GM21526 (cell line): ENCODE measurements at regions not wholly inside any gene's neighbourhood (a gene's known extent, or its start where the extent isn't known, plus 50 kb on each side); places are given as distances from the start of the nearest gene placed in this dataset.
"Not testable (repeated sequence)": the region's sequence is repeated elsewhere in the genome, so short reads cannot be mapped to it uniquely, and the experiment has no call there.

Experiments used
- ATAC-seq: cut with Tn5 transposase; IDR thresholded peaks from one replicate; pipeline ENCODE4 v1.9.1; 2021; ENCODE audit warnings: moderate library complexity; ENCODE audit not compliant: unreplicated experiment, low FRiP score

DNA sequence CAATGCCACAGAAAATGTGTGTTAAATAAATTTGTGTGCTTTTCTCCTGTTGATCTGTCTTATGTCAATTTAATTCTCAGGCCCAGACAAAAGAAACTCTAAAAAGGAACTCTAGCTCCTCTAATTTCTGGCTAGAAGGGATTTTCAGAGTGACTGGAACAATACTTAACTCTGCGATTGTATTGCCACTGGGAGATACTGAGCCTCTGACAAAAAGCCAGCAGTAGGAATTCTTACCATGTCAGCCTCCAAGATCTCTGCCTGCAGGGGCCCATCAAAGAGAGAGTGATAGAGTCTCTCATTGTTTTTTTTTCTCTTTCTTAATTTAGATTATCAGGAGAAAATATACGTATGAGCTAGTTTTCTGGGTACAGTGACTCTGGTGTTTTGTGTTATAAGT is 1165.7 kb downstream of the BRINP3 start:
- no peak for ATAC-seq

DNA sequence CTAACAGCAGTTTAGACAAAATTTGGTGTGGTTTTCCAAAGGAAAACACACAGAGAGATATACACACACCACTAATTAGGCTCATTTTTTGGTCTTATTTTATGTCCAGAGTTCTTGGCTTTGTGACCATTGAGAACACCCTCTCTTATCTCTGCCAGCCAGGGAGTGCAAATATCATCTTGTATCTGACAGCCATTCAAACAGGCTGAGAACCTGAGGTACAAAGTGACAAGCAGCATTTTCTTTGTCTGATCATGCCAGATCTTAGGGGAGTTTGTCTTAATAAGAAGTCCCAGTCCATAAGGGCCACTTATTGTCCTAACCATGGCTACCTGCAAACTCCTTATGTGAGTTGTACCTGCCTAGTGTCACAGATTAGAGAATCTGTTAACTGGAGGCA is 1165.2 kb downstream of the BRINP3 start:
- no peak for ATAC-seq

DNA sequence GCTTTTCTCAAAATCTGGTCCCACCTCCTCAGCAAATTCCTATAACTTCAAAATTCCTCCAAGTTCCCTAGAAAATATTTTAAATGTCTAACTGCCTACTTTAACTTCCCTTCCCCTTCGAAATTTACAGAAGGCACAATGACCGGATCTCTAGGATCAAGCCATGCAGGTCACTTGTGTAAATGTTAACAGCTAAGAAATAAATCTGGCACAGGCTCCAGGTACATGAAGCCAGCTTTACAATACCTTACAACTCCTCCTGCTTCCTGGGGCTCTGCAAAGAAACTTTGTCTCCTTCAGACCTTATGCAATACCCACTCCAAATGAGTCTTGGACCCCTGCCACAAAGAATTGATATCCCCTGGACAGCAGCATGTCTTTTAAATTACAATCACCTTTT is 1164.2 kb downstream of the BRINP3 start:
- no peak for ATAC-seq

DNA sequence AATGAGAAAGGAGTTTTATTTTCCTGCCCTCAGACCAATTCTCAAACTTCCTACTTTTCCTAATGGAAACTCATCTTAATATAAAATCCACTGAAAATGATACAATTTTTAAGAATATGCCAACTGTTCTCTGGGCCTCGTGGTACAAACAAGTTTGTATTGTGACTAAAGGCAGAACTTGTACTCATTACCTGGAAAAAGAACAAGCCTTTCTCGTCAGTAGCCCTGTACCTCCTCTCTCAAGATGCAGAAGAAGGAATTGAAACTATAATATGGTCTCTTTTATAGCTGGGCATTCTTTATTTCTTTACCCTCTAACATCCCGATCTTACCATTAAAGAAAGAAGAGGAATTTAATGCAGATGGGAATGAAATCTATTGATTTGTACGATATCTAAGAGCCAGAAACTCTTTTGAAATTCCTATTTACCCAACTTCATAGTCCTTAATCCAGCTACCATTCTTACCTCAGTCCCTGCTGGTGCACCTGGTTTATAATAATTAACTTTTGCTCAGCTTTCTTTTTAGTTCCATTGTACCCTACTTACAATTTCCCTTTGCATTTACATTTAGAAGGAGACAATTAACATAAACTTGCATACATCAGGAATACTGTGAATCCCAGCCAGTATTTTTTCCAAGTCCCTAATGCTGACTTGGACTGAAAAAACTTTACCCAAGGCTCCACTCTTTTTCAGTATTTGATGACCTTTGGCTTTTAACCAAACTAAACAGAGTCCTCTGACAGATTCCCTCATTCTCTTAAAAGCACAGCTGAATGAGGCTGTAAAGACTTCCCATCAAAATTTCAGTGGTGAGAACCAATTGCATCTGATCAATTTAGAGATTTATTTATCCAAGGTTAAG is 1162.4 kb downstream of the BRINP3 start:
- ATAC-seq = no peak

DNA sequence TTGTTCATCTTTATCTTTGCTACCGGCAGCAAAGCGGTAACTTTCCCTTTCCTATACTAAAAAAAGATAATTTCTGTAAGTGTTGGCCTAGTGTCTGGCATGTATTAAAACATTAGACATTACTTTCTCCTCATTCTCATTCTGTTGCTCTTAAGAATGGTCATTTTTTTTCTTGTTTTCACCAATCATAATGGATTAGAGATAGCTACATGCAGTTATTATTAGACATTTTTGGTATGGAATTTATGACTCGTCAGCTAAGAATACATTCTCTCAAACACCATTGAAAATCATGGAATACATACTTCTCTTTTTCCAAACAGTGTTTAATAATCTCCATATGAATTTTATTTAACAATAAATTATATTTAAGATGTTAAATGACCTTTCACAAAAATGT is 1154.6 kb downstream of the BRINP3 start:
- ATAC-seq = no peak

DNA sequence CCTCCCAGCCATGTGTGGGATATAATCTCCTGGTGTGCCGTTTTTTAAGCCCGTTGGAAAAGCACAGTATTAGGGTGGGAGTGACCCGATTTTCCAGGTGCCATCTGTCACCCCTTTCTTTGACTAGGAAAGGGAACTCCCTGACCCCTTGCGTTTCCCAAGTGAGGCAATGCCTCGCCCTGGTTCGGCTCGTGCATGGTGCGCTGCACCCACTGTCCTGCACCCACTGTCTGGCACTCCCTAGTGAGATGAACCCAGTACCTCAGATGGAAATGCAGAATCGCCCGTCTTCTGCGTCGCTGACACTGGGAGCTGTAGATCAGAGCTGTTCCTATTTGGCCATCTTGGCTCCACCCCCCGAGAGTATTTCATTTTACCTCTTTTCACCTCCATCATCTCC is 1146.6 kb downstream of the BRINP3 start:
- ATAC-seq = not testable (repeated sequence)

DNA sequence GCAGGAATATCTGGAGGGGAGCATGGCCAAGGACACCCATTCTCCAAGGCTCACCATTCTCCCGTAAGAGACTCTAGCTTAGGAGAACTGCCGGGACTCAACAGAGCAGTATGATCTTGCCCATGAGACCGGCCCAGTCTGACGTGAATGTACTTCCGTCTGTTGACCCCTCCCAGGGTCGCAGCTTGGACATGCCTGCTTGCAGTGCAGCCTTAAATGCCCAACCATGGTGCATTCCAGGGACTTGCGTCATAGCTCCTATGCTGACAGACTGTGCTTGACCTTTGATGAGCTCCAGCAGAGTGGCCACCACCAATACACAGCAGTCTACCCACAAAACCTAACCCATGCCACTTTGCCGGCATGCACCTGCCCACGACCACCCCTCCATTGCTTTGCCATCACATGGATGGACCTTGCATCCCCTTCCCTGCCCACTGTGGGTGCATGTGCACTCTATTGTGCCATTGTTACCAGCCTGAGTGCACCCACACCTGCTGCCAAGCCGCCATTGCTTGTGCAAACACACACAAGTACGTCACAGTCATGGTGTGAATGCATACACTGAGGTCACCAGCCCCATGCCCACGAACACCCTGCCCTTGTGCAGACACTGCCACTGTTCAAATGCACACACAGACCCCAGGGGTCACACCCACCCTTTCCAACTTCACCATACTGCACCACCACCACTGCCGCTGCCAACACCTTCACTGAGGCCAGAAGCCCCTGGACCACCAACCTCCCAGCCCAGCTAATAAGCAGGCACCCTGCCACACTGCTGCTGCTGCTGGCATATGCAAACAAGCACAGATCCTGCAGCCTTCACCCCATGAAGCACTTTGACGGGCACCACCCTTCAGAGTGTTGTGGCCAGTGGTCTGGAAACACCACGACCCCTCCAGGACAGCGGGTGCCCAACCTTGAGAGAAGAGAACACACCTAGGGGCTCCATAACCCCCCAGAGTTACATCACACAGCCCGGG is 1141.3 kb downstream of the BRINP3 start:
- no peak for ATAC-seq

DNA sequence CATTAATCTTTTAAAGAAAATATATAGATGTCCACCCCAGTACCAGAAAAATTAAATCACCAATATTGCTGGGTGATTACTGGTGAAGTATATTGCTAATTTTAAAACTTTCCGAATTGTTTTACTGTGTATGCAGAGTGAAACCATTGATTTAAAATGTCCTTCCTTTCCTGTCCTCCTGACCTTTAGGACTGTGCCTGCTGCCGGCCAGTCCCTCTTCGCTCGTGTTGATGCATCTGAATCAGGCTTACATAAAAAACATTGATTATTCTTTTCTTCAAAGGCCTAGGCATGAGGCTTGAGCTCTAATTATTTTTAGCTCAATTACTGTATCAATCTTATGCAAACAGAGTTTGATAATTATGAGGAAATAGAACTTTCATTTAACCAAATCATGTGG is 1128.1 kb downstream of the BRINP3 start:
- no peak for ATAC-seq

DNA sequence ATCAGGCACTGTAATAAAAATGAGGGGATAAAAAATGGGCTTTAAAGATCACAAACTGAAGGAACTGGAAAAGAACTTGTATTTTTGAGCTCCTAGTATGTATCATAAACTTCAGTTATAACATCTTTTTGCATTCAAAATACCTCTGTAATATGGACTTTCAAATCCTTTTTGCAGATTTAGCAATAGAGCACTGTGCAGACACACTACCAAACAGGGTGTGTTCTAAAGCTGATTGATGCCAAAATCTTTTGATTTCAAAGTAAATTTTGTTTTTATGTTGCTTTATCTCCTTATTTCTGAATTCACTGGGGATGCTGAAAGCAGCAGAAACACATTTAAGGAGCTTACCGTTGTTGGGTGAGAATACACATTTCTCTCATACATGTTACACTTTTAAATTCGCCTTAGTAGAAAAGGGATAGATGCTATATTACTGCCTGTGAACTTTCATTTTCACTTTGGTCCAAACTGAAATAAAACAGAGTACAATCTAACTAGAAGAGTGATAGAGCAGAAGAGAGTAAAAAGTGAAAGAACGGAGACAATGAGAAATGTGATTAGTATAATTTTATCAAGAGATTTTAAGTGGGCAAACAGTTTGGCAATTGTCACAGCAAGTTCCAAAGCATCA is 1126.6 kb downstream of the BRINP3 start:
- ATAC-seq = no peak

DNA sequence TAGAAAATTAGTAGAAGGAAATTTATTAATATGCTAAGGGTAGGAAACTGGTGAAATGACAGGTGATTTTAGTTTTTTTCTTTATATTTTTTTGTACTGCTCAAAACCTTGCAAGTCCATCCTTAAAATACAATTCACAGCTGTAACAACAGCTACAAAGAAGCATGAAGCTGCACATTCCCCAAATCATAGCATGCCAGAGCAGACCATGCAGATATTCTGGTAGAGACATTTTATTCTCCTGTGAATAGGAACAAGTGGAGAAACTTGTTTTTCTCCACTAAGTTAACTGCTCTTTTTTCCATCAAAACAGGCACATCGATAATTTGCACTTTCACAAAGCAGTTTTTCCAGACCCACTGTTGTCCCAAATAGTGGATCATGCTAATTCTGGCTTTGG is 1125.7 kb downstream of the BRINP3 start:
- no peak for ATAC-seq

DNA sequence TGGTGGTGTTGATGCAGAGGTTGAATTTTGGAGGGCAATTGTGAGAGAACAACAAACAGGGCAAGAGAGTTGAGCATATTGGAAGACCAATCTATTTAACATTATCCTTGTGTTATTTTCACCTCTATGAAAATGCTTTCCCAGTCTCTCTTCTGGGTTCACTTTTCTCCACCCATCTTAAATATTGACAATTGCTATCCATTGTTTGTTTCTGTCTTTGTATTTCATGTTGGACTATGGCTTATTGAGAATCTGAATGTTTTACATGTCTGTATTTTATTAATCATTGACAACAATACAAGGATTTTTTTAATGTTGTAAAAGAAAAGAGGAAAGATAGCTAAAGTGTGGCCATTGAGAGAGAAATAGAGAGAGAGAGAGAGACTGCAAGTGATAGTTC is 1121.5 kb downstream of the BRINP3 start:
- ATAC-seq = no peak

DNA sequence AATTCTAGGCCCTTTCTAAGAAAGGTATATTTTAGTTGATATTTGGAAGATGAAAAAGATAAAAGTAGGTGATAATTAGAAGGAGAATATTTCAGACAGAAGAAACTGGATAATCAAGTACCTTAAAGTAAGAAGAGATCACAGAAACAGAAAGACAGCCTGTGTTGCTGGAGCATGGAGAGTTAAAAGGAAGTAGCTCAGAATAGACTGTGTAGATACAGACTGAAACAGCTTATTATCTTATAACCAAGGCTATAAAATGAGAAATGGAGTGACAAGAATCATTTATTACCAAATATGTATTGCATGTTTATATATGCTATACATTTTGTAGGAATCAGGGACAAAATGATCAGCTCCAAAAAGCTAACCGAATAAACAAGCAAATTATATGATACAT is 1120.3 kb downstream of the BRINP3 start:
- no peak for ATAC-seq

DNA sequence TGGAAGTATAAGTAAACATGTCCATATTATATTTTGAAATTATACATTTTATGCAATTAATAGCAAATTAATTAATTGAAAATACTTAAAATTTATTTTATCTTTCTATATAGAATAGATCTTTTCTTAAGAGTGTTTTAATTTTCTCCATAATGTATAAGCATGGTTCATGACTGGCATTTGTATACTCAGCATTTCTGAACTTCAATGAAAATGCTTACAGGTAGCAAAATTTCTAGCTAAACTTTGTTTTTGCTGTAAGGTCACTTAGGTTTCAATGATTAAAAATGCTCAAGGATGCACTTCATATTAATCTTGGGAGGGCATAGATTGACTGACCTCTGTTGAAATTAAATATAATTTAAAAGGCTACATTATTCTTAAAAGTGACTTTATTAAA is 1108.1 kb downstream of the BRINP3 start:
- ATAC-seq = no peak

DNA sequence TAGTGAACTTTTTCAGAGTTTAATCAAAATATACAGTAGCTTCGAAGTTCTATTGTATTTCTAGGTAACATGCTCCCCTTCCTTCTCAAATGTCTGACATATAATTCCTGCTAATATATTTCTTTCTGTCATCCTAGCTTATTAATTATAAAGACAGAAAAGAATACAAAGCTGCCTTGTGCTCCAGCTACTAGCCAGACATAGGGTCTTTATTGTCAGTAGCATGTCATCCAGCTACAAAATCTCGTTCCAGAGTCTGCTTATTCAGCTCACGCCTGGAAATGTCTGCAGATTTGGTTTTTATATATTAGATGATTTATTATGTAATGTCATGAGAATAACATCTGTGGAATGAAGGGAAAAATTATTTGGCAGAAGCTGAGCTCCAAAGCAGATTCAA is 1102.8 kb downstream of the BRINP3 start:
- ATAC-seq = no peak

DNA sequence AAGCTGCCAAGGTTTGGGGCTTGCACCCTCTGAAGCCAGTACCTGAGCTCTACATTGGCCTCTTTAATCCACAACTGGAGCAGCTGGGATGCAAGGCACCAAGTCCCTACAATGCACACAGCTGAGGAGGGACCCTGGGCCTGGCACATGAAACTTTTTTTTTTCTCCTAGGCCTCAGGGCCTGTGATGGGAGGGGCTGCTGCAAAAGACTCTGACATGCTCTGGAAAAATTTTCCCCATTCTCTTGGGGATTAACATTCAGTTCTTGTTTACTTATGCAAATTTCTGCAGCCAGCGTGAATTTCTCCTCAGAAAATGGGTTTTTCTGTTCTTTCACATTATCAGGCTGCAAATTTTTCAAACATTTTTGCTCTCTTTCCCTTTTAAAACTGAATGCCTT is 1072.2 kb downstream of the BRINP3 start:
- no peak for ATAC-seq

DNA sequence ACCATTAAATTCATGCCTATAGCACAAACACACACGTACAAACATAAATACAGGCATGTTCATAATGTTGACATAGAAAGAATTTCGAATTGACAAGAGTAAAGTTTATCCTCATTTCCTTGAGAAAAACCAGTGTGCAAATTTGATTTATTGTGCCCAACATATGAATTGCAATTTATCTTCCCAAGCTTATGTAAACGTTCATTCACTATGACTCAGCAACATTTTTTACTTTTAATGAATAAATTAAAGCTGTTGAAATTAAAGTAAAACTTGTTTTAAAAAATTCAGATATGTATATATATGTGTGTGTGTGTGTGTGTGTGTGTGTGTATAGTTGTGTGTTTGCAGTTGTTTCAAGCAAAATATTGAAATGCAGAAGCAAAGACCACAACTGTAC is 1067.9 kb downstream of the BRINP3 start:
- no peak for ATAC-seq

DNA sequence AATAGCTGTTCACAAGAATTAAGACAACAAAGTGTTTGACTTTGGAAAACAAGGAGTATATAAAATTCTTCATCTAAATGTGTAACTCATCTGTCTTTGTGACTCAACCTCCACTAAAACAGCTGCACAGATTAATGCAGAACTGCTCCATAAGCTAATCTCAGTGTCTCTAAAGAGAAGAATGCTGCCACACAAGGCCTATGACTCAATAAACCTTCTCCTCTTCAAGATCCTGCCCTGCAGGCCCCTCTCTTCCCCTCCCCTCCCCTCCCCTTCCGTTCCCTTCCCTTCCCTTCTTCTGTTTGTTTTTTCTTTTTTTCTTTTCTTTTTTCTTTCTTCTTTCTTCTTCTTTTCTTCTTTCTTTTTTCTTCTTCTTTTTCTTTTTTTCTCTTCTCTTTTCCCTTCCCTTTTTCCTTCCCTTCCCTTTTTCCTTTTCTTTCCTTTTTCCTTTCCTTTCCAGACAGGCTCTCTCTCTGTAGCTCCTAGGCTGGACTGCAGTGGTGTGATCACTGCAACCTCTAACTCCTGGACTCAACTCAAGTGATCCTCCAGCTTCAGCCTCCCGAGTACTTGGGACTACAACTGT is 1052.8 kb downstream of the BRINP3 start:
- ATAC-seq = no peak

DNA sequence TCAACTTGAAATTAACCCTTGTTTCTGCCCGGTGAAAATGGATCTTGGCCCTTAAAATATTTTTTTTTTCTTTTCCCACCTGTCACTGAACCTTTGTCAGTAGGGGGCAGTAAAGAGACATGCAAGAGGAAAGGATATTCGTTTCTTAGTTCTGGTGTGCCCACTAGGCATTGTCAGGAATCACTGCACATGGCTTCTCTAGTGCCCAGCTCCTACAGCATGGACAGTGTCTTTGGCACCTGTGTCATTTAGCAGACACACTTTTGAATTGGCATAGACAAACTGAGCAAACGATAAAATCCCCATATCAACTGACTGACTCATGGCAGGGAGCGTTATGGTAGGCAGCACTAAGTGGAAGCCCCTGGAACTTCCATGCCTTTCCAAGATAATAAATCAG is 1048.1 kb downstream of the BRINP3 start:
- no peak for ATAC-seq

DNA sequence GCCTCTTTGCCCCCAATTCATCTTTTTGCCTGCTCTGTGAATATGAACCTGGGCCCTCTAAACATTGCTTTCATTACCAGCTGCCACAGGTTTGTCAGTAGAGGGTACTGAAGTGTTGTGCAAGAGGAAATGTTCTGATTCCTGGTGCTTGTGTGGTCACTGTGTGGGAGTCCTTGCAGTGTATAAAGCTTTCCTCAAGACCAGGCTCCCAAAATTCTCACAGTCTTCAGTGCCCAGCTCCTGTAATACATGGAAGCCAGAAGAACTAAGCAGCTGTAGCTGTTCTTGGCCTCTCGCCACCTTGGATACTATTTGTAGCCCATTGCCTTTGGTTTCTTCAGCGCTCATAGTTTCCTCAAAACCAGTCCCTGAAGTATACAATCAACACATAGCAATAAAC is 1046.2 kb downstream of the BRINP3 start:
- ATAC-seq = no peak

DNA sequence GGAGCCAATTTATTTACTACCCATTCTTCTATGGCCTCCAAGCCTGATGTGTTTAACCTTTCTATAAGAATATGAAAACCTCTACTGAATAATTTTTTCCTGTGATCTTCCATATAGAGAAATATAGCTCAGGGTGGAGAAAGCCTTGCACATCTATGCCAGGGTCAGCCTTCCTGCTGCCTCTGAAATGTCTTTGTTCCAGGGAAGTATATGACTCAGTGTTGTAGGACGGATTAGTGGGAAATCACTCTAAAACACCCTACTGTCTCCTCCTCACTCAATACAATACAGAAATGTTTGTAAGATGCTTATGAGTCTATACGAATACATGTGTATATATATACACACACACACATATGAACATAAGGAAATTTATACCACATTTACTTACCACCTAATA is 1044.9 kb downstream of the BRINP3 start:
- no peak for ATAC-seq

DNA sequence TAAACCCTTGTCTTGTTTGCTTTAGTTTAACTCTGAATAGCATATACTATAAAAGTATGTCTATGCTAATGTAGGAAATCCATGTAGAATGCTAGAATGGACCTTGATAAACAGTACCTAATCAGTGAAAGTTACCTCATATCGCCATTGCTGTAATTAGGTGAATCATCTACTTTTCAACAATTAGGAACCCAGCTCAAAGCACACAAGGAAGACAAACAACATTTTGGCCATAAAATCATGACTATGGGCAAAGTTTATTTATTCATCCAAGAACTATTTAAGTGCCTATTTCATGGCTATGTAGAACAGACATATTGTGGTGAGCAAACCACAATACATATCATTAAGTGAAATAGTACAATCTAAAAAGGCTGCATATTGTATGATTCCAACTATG is 1043.2 kb downstream of the BRINP3 start:
- no peak for ATAC-seq
